Body of pancreas (tissue), 4 donors: ENCODE measurements at regions not wholly inside any gene's neighbourhood (a gene's known extent, or its start where the extent isn't known, plus 50 kb on each side); places are given as distances from the start of the nearest gene placed in this dataset.
A peak's percentile ranks its signal among the peaks of the same experiment; 100 is the strongest.

ENCODE experiments used
- ATAC-seq: fragments of 150-250 bp; one replicate; pipeline ENCODE4 v1.9.1; 2016
- DNase-seq, 4 donors: peaks; one replicate each; pipeline ENCODE4 v3.0.0-alpha.2; 2019
- H3K27ac ChIP-seq, 4 donors: fragments of 200-600 bp; sonication (generic); 1 replicate in 3 of 4; 2 replicates in 1 of 4; pipeline versions ENCODE4 v1.5.1 to v1.6.1; 2016 to 2019; ENCODE audit warnings: mild to moderate bottlenecking in 1 of 4, mixed read lengths in 1 of 4, moderate library complexity in 1 of 4
- H3K27me3 ChIP-seq, 2 donors: fragments of 200-600 bp; sonication (generic); one replicate each; pipeline ENCODE4 v1.6.0; 2016; ENCODE audit warnings: mild to moderate bottlenecking in 1 of 2
- H3K36me3 ChIP-seq, 2 donors: fragments of 200-600 bp; sonication (generic); replicated peaks in 1 of 2; 2 replicates each; pipeline ENCODE4 v1.5.1; 2016; ENCODE audit warnings: low read depth in 2 of 2; ENCODE audit not compliant: insufficient read depth in 1 of 2
- H3K4me1 ChIP-seq: fragments of 200-600 bp; sonication (generic); one replicate; pipeline ENCODE4 v1.6.0; 2016
- H3K4me3 ChIP-seq, 2 donors: fragments of 200-600 bp; sonication (generic); 1 replicate in 1 of 2; 2 replicates in 1 of 2; pipeline ENCODE4 v1.5.1; 2016 to 2019
- H3K9me3 ChIP-seq, 3 donors: fragments of 200-600 bp; sonication (generic); 1 replicate in 2 of 3; 2 replicates in 1 of 3; pipeline ENCODE4 v1.5.1; 2016
- POLR2A ChIP-seq, 3 donors: fragments of 450-650 bp; IDR thresholded peaks; one replicate each; pipeline ENCODE4 v1.6.1; 2016; ENCODE audit warnings: antibody characterized with exemption in 3 of 3, mild to moderate bottlenecking in 2 of 3
- WGBS, 2 donors: methylation state at CpG; one replicate each; pipeline ENCODE4 v1.1.5; 2017; 5-methylcytosine and 5-hydroxymethylcytosine counted together
- intact Hi-C: fragments of 100-400 bp; cut with DNase I; formaldehyde crosslinking; loops from one replicate; pipeline ENCODE4 v1.15.1; 2023
- TF ChIP-seq, protein P1 (sequence below), 7 experiments: fragments of 450-650 bp in 4 of 7; fragments of 200-600 bp in 3 of 7; sonication (generic) in 3 of 7; IDR thresholded peaks; one replicate each; pipeline ENCODE4 v1.5.1; 2016 to 2019; ENCODE audit warnings: antibody characterized with exemption in 7 of 7

DNA sequence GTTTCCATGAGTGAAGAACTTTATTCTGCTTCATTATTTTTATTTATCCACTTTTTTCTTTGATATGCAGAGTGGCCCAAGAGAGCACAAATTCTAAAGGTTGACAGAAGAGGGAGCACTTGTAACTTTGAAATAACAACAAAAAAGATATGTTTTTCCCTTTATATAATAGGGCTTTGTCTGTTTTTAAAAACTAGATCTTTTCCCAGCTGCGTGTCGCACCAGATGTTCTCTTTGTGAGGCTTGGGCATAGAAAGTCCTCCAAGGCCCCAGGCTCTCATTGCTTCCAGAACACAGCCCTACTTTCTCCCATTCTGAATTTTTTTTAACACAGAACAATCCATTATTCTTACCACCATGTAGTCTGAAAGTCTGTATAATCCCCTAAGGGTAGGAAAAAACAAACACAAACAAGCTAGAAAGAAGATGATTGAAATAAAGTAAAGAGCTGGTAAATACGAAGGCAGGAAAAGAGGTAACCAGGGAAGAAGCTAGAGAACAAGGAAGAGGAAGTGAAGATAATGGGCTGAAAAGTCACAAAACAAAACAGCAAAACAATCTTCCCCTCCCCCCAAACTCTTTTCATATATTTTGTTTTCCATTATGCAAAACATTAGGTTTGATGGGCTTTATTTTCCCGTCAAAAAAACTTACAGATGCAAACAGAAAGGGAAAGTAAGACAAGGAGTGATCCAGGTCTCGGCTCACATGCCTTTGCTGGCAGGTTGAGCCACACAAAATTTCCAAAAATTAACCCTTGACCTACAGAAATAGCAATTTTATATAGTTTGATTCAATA, 160.4 kb downstream of the ABCA8 start:
- intact Hi-C loops, result no loop called here
- Histone ChIP-seq H3K36me3 (no peaks in the 10 kb centered on the region), H3K4me1 (peaks cover 24% of the 10 kb centered on the region), H3K27me3 (no peaks in the 10 kb centered on the region), H3K4me3 (no peak overlapping the region), H3K27ac (peak overlapping the region in 2 of 4 donors; percentile 37 to 63), H3K9me3 (no peaks in the 10 kb centered on the region)
- WGBS, 2 donors, result 31 to 36% methylated on average over 5 of the region's 5 CpGs
- ATAC-seq (peak; percentile 56), DNase-seq (no peak)
- TF ChIP-seq, protein P1, sequence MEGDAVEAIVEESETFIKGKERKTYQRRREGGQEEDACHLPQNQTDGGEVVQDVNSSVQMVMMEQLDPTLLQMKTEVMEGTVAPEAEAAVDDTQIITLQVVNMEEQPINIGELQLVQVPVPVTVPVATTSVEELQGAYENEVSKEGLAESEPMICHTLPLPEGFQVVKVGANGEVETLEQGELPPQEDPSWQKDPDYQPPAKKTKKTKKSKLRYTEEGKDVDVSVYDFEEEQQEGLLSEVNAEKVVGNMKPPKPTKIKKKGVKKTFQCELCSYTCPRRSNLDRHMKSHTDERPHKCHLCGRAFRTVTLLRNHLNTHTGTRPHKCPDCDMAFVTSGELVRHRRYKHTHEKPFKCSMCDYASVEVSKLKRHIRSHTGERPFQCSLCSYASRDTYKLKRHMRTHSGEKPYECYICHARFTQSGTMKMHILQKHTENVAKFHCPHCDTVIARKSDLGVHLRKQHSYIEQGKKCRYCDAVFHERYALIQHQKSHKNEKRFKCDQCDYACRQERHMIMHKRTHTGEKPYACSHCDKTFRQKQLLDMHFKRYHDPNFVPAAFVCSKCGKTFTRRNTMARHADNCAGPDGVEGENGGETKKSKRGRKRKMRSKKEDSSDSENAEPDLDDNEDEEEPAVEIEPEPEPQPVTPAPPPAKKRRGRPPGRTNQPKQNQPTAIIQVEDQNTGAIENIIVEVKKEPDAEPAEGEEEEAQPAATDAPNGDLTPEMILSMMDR (IDR thresholded peaks at IDR 0.05), result peak in 5 of 7 experiments; percentile 18 to 38 (median 29)
- TF ChIP-seq POLR2A (IDR thresholded peaks at IDR 0.05), result no peak

GRCh38 chr17:68792873-68793272, 162.3 kb downstream of the ABCA8 start:
- ATAC-seq (no peak), DNase-seq (no peak)
- intact Hi-C loops, result no loop called here
- TF ChIP-seq, protein P1 (IDR thresholded peaks at IDR 0.05), result no peak
- TF ChIP-seq POLR2A (IDR thresholded peaks at IDR 0.05), result no peak
- H3K4me1 ChIP-seq, result peaks cover 24% of the 10 kb centered on the region
- WGBS, 2 donors, result 11 to 33% methylated on average over 2 of the region's 2 CpGs
- H3K9me3 ChIP-seq, result no peaks in the 10 kb centered on the region
- H3K36me3 ChIP-seq, result no peaks in the 10 kb centered on the region
- H3K4me3 ChIP-seq, result no peak overlapping the region
- no peak overlapping the region for H3K27ac ChIP-seq
- H3K27me3 ChIP-seq, result no peaks in the 10 kb centered on the region

GRCh38 chr17:68792042-68792685, 163.0 kb downstream of the ABCA8 start:
- ATAC-seq, result no peak
- H3K27ac ChIP-seq, result no peak overlapping the region

GRCh38 chr17:68790931-68791330, 164.3 kb downstream of the ABCA8 start:
- Histone ChIP-seq H3K4me1 (peaks cover 20% of the 10 kb centered on the region), H3K36me3 (no peaks in the 10 kb centered on the region), H3K9me3 (no peaks in the 10 kb centered on the region), H3K27me3 (no peaks in the 10 kb centered on the region), H3K27ac (no peak overlapping the region), H3K4me3 (no peak overlapping the region)
- DNase-seq (peak in 1 of 4 donors; percentile 12), ATAC-seq (no peak)
- no peak for TF ChIP-seq POLR2A (IDR thresholded peaks at IDR 0.05)
- TF ChIP-seq, protein P1 (IDR thresholded peaks at IDR 0.05), result no peak
- intact Hi-C loops, result no loop called here
- WGBS, 2 donors, result 65 to 71% methylated on average over 6 of the region's 6 CpGs

More at GRCh38 chr17:68792042-68792685, 163.0 kb downstream of the ABCA8 start:
- TF ChIP-seq, protein P1 (IDR thresholded peaks at IDR 0.05), result no peak
- TF ChIP-seq POLR2A (IDR thresholded peaks at IDR 0.05), result no peak
- Histone ChIP-seq H3K4me1 (peaks cover 24% of the 10 kb centered on the region), H3K9me3 (no peaks in the 10 kb centered on the region), H3K36me3 (no peaks in the 10 kb centered on the region), H3K4me3 (no peak overlapping the region), H3K27me3 (no peaks in the 10 kb centered on the region)
- WGBS, 2 donors, result 51 to 61% methylated on average over 3 of the region's 3 CpGs
- intact Hi-C loops, result no loop called here
- no peak for DNase-seq
